ENCODE measurements at regions not wholly inside any gene's neighbourhood (a gene's known extent, or its start where the extent isn't known, plus 50 kb on each side); places are given as distances from the start of the nearest gene placed in this dataset.
"Not testable (repeated sequence)": the region's sequence is repeated elsewhere in the genome, so short reads cannot be mapped to it uniquely, and the experiment has no call there.

GRCh38 chr2:129396980-129397599 is 582.4 kb upstream of the RAB6C start:
- DNase-seq (ENCODE audit: low read depth): peak; percentile 70
- peak; percentile 89 for TF ChIP-seq CTCF (IDR thresholded peaks at IDR 0.05; ENCODE audit: insufficient read depth, low read depth, low read length, missing control alignments)
- no peak overlapping the region for H3K4me3 ChIP-seq (ENCODE audit: low read length)

DNA sequence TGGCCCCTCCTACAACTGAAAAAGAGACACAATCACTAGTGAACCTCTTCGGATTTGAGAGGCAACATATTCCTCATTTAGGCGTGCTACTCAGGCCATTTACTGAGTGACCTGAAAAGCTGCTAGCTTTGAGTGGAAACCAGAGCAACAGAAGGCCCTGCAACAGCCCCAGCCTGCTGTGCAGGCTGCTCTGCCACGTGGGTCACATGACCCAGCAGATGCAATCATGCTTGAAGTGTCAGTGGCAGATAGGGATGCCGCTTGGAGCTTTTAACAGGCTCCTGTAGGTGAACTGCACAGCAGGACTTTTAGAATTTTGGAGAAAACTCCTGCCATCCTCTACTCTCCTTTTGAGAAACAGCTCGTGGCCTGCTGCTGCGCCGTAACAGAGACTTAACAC is 578.6 kb upstream of the RAB6C start:
- no peak overlapping the region for H3K4me3 ChIP-seq (ENCODE audit: low read length)
- DNase-seq (ENCODE audit: low read depth): no peak
- TF ChIP-seq CTCF (IDR thresholded peaks at IDR 0.05; ENCODE audit: insufficient read depth, low read depth, low read length, missing control alignments): no peak

GRCh38 chr2:129402076-129402475 is 577.4 kb upstream of the RAB6C start:
- no peak for TF ChIP-seq CTCF (IDR thresholded peaks at IDR 0.05; ENCODE audit: insufficient read depth, low read depth, low read length, missing control alignments)
- no peak overlapping the region for H3K4me3 ChIP-seq (ENCODE audit: low read length)
- DNase-seq (ENCODE audit: low read depth): no peak

DNA sequence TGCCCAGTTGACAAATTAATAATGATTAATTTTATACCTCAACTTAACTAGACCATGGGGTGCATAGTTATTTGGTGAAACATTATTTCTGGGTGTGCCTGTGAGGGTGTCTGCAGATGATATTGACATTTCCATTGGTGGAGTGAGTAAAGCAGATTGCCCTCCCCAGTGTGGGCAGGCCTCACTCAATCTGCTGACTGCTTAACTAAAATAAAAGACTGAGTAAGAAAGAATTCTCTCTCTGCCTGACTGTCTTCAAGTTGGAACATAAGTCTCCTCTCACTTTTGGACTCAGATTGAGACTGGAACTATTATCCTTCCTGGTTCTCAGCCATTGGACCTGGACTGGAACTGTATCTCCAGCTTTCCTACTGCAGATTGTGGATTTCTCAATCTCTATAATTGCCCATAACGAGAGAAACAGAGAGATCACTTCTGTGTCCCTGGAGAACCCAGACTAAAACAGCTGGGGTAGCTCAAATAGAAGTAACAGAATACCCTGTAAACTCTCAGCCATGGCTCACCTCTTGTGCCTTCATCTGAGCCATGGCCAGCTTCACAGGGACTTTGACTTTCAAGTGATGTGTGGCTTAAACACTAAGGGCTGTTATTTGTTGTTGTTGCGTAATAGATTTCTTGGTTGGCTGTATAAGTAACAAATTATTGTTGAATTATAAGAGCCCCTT is 575.3 kb upstream of the RAB6C start:
- no peak for DNase-seq (ENCODE audit: low read depth)
- no peak for TF ChIP-seq CTCF (IDR thresholded peaks at IDR 0.05; ENCODE audit: insufficient read depth, low read depth, low read length, missing control alignments)
- H3K4me3 ChIP-seq (ENCODE audit: low read length): no peak overlapping the region

- no peak overlapping the region for H3K4me3 ChIP-seq (ENCODE audit: low read length)
- DNase-seq (ENCODE audit: low read depth): no peak
- no peak for TF ChIP-seq CTCF (IDR thresholded peaks at IDR 0.05; ENCODE audit: insufficient read depth, low read depth, low read length, missing control alignments)
These were observed 570.9 kb upstream of the RAB6C start for GRCh38 chr2:129408570-129408969.

GRCh38 chr2:129417041-129417440 is 562.4 kb upstream of the RAB6C start:
- not testable (repeated sequence) for H3K4me3 ChIP-seq (ENCODE audit: low read length); DNase-seq (ENCODE audit: low read depth)

DNA sequence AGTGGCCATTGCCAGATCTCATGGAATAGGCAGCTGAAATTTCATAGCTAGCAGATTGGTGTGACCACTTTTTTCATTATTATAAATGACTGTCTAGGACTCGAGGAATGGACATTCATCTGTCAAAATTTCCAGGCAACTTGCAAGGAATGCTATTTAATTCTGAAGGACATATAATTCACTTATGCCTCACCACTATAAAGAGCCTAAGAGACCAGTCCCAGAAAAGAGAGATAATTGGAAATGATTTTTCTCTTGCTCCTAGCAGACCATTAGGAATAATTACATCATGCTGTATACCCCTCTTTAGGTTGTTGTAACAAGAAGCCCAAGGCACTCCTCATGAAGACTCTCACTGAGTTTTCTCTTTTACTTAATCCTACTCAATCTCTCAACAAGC is 557.4 kb upstream of the RAB6C start:
- DNase-seq (ENCODE audit: low read depth): no peak
- no peak for TF ChIP-seq CTCF (IDR thresholded peaks at IDR 0.05; ENCODE audit: insufficient read depth, low read depth, low read length, missing control alignments)
- H3K4me3 ChIP-seq (ENCODE audit: low read length): no peak overlapping the region

Measured in epithelial cell of esophagus (primary cell).